HFFc6 (cell line): ENCODE measurements at regions not wholly inside any gene's neighbourhood (a gene's known extent, or its start where the extent isn't known, plus 50 kb on each side); places are given as distances from the start of the nearest gene placed in this dataset.

Experiments
- DNase-seq: peaks from one replicate; pipeline ENCODE4 v3.0.0-alpha.2; 2018
- H3K27ac Mint-ChIP-seq: 2 replicates; pipeline ENCODE4 v1.8.0; 2020; ENCODE audit warnings: mild to moderate bottlenecking, mixed read lengths
- H3K27me3 Mint-ChIP-seq: 2 replicates; pipeline ENCODE4 v1.8.0; 2021; ENCODE audit warnings: mild to moderate bottlenecking, moderate library complexity, mixed read lengths; ENCODE audit not compliant: insufficient read depth
- H3K36me3 Mint-ChIP-seq: 2 replicates; pipeline ENCODE4 v1.8.0; 2021; ENCODE audit warnings: low read depth, mixed read lengths
- H3K4me1 Mint-ChIP-seq: 2 replicates; pipeline ENCODE4 v1.8.0; 2020; ENCODE audit warnings: low read depth, mixed read lengths
- H3K4me3 Mint-ChIP-seq: 2 replicates; pipeline ENCODE4 v1.8.0; 2020; ENCODE audit warnings: mild to moderate bottlenecking, moderate library complexity, mixed read lengths
- H3K9me3 Mint-ChIP-seq: 2 replicates; pipeline ENCODE4 v1.8.0; 2020; ENCODE audit warnings: mild to moderate bottlenecking, mixed read lengths
- CTCF ChIP-seq: fragments of 200-600 bp; sonication (generic); IDR thresholded peaks from 2 replicates; pipeline ENCODE4 v1.5.0; 2021; ENCODE audit warnings: antibody characterized with exemption, mild to moderate bottlenecking

GRCh38 chr5:93279296-93279963 is 301.6 kb downstream of the NR2F1-AS1 start:
- peak; percentile 17 for DNase-seq
- Mint-ChIP-seq H3K9me3 (no peaks in the 10 kb centered on the region), H3K27me3 (no peaks in the 10 kb centered on the region)

GRCh38 chr5:93278896-93279295 is 302.1 kb downstream of the NR2F1-AS1 start:
- DNase-seq = no peak
- Mint-ChIP-seq H3K36me3 (peaks cover 3% of the 10 kb centered on the region; the same call in 1 of the 2 replicates), H3K4me1 (peaks cover 61% of the 10 kb centered on the region), H3K27ac (peak overlapping the region; percentile 68), H3K9me3 (no peaks in the 10 kb centered on the region), H3K27me3 (no peaks in the 10 kb centered on the region), H3K4me3 (peak overlapping the region; percentile 10; the same call in 1 of the 2 replicates)
- no peak for TF ChIP-seq CTCF

More at GRCh38 chr5:93279296-93279963, 301.6 kb downstream of the NR2F1-AS1 start:
- H3K4me3 Mint-ChIP-seq = peak overlapping the region; percentile 10; the same call in 1 of the 2 replicates
- peaks cover 56% of the 10 kb centered on the region for H3K4me1 Mint-ChIP-seq
- H3K36me3 Mint-ChIP-seq = no peaks in the 10 kb centered on the region
- TF ChIP-seq CTCF = no peak
- H3K27ac Mint-ChIP-seq = peak overlapping the region; percentile 68

GRCh38 chr5:93277051-93277450 is 304.0 kb downstream of the NR2F1-AS1 start:
- DNase-seq = peak; percentile 4
- H3K27me3 Mint-ChIP-seq = no peaks in the 10 kb centered on the region
- no peak overlapping the region for H3K4me3 Mint-ChIP-seq
- peaks cover 16% of the 10 kb centered on the region for H3K9me3 Mint-ChIP-seq
- H3K27ac Mint-ChIP-seq = no peak overlapping the region
- peaks cover 19% of the 10 kb centered on the region for H3K36me3 Mint-ChIP-seq
- no peak for TF ChIP-seq CTCF
- H3K4me1 Mint-ChIP-seq = peaks cover 73% of the 10 kb centered on the region

- peaks cover 30% of the 10 kb centered on the region for H3K36me3 Mint-ChIP-seq
- no peaks in the 10 kb centered on the region for H3K27me3 Mint-ChIP-seq
- peaks cover 68% of the 10 kb centered on the region for H3K4me1 Mint-ChIP-seq
- no peak for DNase-seq
- H3K4me3 Mint-ChIP-seq = no peak overlapping the region
- TF ChIP-seq CTCF = no peak
- H3K9me3 Mint-ChIP-seq = peaks cover 29% of the 10 kb centered on the region
- H3K27ac Mint-ChIP-seq = no peak overlapping the region
Measured at GRCh38 chr5:93275376-93275775, 305.6 kb downstream of the NR2F1-AS1 start.

GRCh38 chr5:93274291-93274690 is 306.7 kb downstream of the NR2F1-AS1 start:
- no peak for TF ChIP-seq CTCF
- Mint-ChIP-seq H3K27ac (peak overlapping the region; percentile 50; the same call in 1 of the 2 replicates), H3K4me3 (peak overlapping the region; percentile 1; the same call in 1 of the 2 replicates), H3K9me3 (peaks cover 29% of the 10 kb centered on the region), H3K36me3 (peaks cover 30% of the 10 kb centered on the region), H3K4me1 (peaks cover 57% of the 10 kb centered on the region), H3K27me3 (no peaks in the 10 kb centered on the region)
- peak; percentile 3 for DNase-seq
